ENCODE measurements at regions not wholly inside any gene's neighbourhood (a gene's known extent, or its start where the extent isn't known, plus 50 kb on each side); places are given as distances from the start of the nearest gene placed in this dataset.

DNA sequence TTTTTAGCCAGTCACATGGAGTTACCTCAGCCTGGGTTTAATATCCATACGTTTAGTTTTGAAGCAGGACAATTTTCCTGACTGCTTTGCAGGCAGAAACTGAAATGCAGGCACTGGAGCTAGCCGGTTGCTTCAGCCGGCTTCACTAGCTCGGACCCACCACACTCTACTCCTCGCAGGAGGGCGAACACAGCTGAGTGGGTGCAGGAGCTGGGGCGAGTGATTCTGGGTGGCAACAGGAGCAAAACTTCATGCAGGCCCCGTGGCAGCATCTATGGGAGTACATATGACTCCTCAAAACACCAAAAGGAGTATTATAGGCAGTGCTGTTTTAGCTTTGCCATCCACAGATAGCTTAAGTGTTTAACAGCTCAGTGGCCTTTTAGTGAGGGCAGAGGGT is 1211.8 kb upstream of the NUDT12 start:
- H3K9ac ChIP-seq (ENCODE audit: low read length), result no peak overlapping the region
- H4K20me1 ChIP-seq (ENCODE audit: insufficient read depth, low read length), result no peaks in the 10 kb centered on the region
- H3K79me2 ChIP-seq (ENCODE audit: insufficient read depth, low read length), result no peaks in the 10 kb centered on the region
- no peak overlapping the region for H3K4me3 ChIP-seq (ENCODE audit: low read depth, low read length, poor library complexity, severe bottlenecking)
- no peak overlapping the region for H3K27ac ChIP-seq (ENCODE audit: low read depth, low read length, poor library complexity, severe bottlenecking)
- H2AFZ ChIP-seq (ENCODE audit: low read length), result no peak overlapping the region
- H3F3A ChIP-seq (ENCODE audit: insufficient read depth, low read length), result no peaks in the 10 kb centered on the region
- H3K9me2 ChIP-seq (ENCODE audit: low read depth, low read length), result no peaks in the 10 kb centered on the region
- H3K9me3 ChIP-seq (ENCODE audit: low read length), result no peaks in the 10 kb centered on the region
- no peaks in the 10 kb centered on the region for H3K4me1 ChIP-seq (ENCODE audit: insufficient read depth, low read length, severe bottlenecking)
- no peaks in the 10 kb centered on the region for H3K36me3 ChIP-seq (ENCODE audit: insufficient read depth, low read length)
- H3K4me2 ChIP-seq (ENCODE audit: low read length), result no peak overlapping the region
- no peaks in the 10 kb centered on the region for H3K27me3 ChIP-seq (ENCODE audit: insufficient read depth, low read length)
- no peak for TF ChIP-seq EZH2 (IDR thresholded peaks at IDR 0.05; ENCODE audit: borderline replicate concordance, low read length)
- TF ChIP-seq, protein P1, sequence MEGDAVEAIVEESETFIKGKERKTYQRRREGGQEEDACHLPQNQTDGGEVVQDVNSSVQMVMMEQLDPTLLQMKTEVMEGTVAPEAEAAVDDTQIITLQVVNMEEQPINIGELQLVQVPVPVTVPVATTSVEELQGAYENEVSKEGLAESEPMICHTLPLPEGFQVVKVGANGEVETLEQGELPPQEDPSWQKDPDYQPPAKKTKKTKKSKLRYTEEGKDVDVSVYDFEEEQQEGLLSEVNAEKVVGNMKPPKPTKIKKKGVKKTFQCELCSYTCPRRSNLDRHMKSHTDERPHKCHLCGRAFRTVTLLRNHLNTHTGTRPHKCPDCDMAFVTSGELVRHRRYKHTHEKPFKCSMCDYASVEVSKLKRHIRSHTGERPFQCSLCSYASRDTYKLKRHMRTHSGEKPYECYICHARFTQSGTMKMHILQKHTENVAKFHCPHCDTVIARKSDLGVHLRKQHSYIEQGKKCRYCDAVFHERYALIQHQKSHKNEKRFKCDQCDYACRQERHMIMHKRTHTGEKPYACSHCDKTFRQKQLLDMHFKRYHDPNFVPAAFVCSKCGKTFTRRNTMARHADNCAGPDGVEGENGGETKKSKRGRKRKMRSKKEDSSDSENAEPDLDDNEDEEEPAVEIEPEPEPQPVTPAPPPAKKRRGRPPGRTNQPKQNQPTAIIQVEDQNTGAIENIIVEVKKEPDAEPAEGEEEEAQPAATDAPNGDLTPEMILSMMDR (IDR thresholded peaks at IDR 0.05; ENCODE audit: low read length), result no peak

DNA sequence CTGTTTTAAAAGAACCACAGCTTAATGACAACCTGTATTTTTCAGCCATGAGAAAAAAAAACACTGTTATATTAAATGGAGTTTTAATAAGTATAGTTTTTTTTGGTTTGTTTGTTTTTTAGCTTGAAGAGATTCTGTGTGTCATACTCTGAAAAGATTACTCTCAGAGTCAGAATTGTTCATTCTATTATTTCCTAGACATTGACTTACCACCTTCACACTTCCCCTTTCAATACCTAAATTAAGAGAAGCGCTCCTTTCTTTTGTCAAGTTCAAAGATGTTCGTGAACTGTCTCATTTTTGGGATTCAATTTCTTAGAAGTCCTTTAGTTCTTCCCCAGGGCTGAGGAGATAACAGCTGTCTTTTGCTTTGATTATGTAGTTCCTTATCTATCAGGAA is 1201.6 kb upstream of the NUDT12 start:
- no peak overlapping the region for H3K9ac ChIP-seq (ENCODE audit: low read length)
- TF ChIP-seq, protein P1 (IDR thresholded peaks at IDR 0.05; ENCODE audit: low read length), result no peak
- TF ChIP-seq EZH2 (IDR thresholded peaks at IDR 0.05; ENCODE audit: borderline replicate concordance, low read length), result no peak
- H3K4me3 ChIP-seq (ENCODE audit: low read depth, low read length, poor library complexity, severe bottlenecking), result no peak overlapping the region
- H4K20me1 ChIP-seq (ENCODE audit: insufficient read depth, low read length), result no peaks in the 10 kb centered on the region
- H3K9me2 ChIP-seq (ENCODE audit: low read depth, low read length), result no peaks in the 10 kb centered on the region
- H3K79me2 ChIP-seq (ENCODE audit: insufficient read depth, low read length), result no peaks in the 10 kb centered on the region
- H3K4me2 ChIP-seq (ENCODE audit: low read length), result no peak overlapping the region
- H3K36me3 ChIP-seq (ENCODE audit: insufficient read depth, low read length), result no peaks in the 10 kb centered on the region
- H3F3A ChIP-seq (ENCODE audit: insufficient read depth, low read length), result no peaks in the 10 kb centered on the region
- H3K4me1 ChIP-seq (ENCODE audit: insufficient read depth, low read length, severe bottlenecking), result no peaks in the 10 kb centered on the region
- no peaks in the 10 kb centered on the region for H3K9me3 ChIP-seq (ENCODE audit: low read length)
- no peak overlapping the region for H3K27ac ChIP-seq (ENCODE audit: low read depth, low read length, poor library complexity, severe bottlenecking)
- H2AFZ ChIP-seq (ENCODE audit: low read length), result no peak overlapping the region
- no peaks in the 10 kb centered on the region for H3K27me3 ChIP-seq (ENCODE audit: insufficient read depth, low read length)

DNA sequence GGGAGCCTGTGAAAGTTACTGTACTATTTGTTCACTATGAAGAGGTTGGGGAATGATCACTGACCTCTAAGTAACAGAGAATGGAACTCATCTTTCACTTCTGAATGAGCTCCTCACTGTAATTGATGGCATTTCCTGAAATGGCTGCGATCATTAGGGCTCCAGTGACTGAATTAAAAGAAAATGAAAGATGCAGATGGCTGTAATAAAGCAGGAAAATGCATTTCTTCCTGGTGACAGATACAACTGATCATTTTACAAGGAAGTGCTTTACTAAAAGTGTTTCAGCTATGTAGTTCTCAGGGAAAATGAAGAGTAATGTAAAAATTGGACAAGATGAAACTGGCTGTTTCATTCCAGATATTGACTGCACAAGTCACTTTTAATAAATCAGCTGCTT is 1200.6 kb upstream of the NUDT12 start:
- Histone ChIP-seq H3K27me3 (ENCODE audit: insufficient read depth, low read length) (no peaks in the 10 kb centered on the region), H3K27ac (ENCODE audit: low read depth, low read length, poor library complexity, severe bottlenecking) (no peak overlapping the region), H4K20me1 (ENCODE audit: insufficient read depth, low read length) (no peaks in the 10 kb centered on the region), H3K9me2 (ENCODE audit: low read depth, low read length) (no peaks in the 10 kb centered on the region), H2AFZ (ENCODE audit: low read length) (no peak overlapping the region), H3K9ac (ENCODE audit: low read length) (no peak overlapping the region), H3F3A (ENCODE audit: insufficient read depth, low read length) (no peaks in the 10 kb centered on the region), H3K79me2 (ENCODE audit: insufficient read depth, low read length) (no peaks in the 10 kb centered on the region), H3K4me3 (ENCODE audit: low read depth, low read length, poor library complexity, severe bottlenecking) (no peak overlapping the region), H3K9me3 (ENCODE audit: low read length) (no peaks in the 10 kb centered on the region), H3K4me2 (ENCODE audit: low read length) (no peak overlapping the region), H3K4me1 (ENCODE audit: insufficient read depth, low read length, severe bottlenecking) (no peaks in the 10 kb centered on the region), H3K36me3 (ENCODE audit: insufficient read depth, low read length) (no peaks in the 10 kb centered on the region)
- TF ChIP-seq, protein P1 (IDR thresholded peaks at IDR 0.05; ENCODE audit: low read length), result no peak
- no peak for TF ChIP-seq EZH2 (IDR thresholded peaks at IDR 0.05; ENCODE audit: borderline replicate concordance, low read length)
